GM13976 (cell line): ENCODE measurements at regions not wholly inside any gene's neighbourhood (a gene's known extent, or its start where the extent isn't known, plus 50 kb on each side); places are given as distances from the start of the nearest gene placed in this dataset.

Experiments
- DNase-seq: peaks from one replicate; pipeline ENCODE4 v3.0.0; 2012; ENCODE audit warnings: low spot score
- CTCF ChIP-seq: IDR thresholded peaks from 2 replicates; pipeline ENCODE4 v1.5.1; 2012; ENCODE audit warnings: borderline replicate concordance, mild to moderate bottlenecking; ENCODE audit not compliant: insufficient read depth; ENCODE audit errors: extremely low read depth, missing control alignments, control extremely low read depth
- in situ Hi-C: fragments of 300-500 bp; cut with MboI; formaldehyde crosslinking; loops from one replicate; pipeline ENCODE4 v1.12.0; 2022; ENCODE audit warnings: low sequenced_read_pairs, mixed read lengths, inconsistent platforms; ENCODE audit not compliant: unreplicated experiment

GRCh38 chr9:13331320-13331719 lies 51.8 kb upstream of the MPDZ start:
- in situ Hi-C loops = no loop called here

GRCh38 chr9:13330396-13331004 lies 51.0 kb upstream of the MPDZ start:
- in situ Hi-C loops = no loop called here
- DNase-seq = no peak
- no peak for TF ChIP-seq CTCF

More at GRCh38 chr9:13331320-13331719, 51.8 kb upstream of the MPDZ start:
- DNase-seq = no peak
- TF ChIP-seq CTCF = no peak
